MV-4-11 (cell line): ENCODE measurements at regions not wholly inside any gene's neighbourhood (a gene's known extent, or its start where the extent isn't known, plus 50 kb on each side); places are given as distances from the start of the nearest gene placed in this dataset.
"Not testable (repeated sequence)": the region's sequence is repeated elsewhere in the genome, so short reads cannot be mapped to it uniquely, and the experiment has no call there.

Experiments
- DNase-seq: peaks from one replicate; lab custom pipeline; 2025; lab: John Stamatoyannopoulos, UW

DNA sequence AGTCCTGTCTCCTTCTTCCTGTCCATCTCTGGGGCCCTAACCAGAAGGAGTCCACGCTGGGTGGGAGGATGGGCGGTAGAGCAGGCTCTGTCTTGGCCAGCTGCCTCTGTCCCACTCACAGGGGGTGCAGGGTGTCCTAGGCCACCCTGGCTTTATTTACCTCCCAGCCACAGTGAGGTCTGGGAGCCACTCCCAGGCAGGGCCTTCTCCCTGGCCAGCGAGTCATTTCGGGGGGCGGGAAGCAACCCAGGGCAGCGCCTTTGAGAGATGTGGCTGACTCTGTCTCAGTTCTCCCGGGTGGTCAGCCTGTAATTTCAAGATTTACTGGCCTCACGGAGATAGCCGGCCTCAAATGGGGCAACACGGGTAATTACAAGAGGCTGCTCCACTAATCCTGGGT lies 67.4 kb upstream of the PTCH1 start:
- no peak for DNase-seq

DNA sequence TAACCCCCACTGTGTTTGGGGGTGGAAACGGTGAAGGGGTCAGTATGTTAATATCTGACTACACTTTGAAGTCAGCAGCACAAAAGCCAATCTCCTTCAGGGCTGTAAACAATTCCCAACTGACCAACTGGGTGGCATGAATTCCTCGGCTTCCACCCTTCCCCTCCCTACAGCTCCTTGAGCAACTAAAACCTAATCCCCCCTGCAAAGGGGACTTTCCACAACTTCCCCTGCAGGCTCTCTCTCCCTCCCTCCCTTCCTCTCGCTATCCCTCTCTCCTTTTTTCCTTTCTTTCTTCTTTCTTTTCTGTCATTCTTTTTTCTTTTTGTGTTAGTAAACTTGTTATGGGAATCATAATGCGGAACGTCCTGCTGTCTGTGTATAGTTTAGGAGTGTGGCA lies 65.1 kb upstream of the PTCH1 start:
- DNase-seq: no peak

DNA sequence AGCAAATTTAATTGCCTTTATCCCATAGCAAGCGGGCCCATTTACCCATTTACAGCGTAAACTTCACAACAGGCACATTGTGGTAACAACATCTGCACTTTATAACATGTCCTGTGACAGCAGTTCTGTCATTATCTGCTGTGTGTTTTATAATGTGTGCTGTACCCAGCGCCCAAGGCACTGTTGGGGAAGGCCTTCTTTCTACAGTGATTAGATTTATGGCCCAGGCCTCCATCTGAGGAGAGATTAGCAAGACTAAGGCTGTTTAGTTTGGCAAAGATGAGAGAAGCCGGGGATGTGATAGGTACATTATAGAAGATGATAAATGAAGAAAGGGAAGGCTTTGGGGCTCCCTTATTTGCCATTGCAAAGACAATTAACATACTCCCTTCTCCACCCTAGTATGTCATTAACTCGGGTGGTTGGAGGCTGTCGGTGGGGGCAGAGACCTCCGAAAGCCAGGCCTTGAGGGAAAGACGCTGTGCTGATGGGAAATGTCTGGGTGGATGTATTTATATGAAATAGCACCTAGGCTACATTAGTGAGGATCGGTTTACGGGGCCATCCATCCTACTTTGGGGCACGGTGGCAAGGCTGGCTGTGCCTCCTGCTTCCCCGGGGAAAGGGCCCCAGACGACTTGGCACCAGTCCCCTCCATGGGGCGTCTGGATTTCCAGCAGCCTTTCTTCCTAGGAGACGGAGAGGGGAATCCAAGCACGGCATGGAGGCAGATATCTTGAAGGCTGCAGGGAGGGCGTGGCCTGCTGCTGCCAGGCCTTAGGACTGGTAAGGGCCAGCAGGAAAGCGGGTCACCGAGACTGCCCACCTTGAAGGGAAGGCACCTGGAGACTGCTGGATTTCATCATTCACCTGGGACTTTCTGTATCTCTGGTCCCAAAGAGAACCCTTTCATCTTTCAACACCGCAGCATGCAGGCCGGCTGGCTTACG lies 64.3 kb upstream of the PTCH1 start:
- DNase-seq: no peak

DNA sequence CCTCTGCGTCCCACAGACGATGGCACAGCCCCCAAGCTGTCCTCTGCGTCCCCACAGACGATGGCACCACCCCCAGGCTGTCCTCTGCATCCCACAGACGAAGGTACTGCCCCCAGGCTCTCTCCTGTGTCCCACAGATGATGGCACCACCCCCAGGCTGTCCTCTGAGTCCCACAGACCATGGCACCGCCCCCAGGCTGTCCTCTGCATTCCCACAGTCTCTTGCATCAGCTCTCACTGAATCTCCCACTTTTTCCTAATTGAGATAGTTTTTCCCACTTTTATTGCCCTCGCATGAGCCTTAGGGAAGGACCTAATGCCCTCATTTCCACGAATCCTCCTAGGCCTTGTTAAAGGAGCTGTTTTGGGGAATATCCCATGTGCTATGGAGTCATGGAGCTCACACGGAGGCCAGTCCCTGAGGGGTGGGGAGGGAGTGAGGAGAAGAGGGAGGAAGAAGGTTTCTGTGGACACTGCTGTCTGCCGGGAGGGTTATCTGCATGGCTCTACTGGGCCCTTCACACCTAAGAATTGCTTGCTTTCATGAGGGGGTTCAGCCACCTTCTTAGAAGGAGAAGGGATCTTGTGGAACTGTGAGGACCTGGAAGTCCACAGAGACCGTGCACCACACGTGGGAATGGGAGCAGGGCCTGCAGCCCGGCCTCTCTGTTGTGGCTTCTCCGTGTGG lies 58.2 kb upstream of the PTCH1 start:
- DNase-seq: no peak

DNA sequence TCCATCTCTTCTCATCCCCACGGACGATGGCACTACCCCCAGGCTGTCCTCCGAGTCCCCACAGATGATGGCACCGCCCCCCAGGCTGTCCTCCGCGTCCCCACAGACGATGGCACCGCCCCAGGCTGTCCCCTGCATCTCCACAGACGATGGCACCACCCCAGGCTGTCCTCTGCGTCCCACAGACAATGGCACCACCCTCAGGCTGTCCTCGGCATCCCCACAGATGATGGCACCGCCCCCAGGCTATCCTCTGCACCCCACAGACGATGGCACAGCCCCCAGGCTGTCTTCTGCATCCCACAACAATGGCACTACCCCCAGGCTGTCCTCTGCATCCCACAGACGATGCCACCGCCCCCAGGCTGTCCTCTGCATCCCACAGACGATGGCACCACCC lies 57.4 kb upstream of the PTCH1 start:
- no peak for DNase-seq

DNA sequence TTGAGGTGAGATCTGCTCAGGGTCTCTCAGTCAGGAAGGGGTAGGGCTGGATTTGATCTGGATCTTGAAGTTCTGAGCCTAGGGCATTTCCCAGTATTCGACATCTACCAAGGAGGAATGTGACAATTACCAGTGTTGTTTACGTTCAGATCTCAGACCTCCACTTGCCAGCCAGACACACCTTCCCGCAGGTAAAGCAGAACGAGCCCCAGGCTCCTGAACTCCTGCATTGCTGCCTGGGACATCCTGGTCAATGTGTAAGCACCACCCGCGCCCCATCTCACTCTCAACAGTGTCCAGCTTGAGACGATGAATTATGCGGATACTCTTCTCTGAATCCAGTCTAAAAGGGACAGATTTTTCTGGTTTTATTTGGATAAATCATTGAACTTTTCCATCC lies 56.7 kb upstream of the PTCH1 start:
- no peak for DNase-seq

DNA sequence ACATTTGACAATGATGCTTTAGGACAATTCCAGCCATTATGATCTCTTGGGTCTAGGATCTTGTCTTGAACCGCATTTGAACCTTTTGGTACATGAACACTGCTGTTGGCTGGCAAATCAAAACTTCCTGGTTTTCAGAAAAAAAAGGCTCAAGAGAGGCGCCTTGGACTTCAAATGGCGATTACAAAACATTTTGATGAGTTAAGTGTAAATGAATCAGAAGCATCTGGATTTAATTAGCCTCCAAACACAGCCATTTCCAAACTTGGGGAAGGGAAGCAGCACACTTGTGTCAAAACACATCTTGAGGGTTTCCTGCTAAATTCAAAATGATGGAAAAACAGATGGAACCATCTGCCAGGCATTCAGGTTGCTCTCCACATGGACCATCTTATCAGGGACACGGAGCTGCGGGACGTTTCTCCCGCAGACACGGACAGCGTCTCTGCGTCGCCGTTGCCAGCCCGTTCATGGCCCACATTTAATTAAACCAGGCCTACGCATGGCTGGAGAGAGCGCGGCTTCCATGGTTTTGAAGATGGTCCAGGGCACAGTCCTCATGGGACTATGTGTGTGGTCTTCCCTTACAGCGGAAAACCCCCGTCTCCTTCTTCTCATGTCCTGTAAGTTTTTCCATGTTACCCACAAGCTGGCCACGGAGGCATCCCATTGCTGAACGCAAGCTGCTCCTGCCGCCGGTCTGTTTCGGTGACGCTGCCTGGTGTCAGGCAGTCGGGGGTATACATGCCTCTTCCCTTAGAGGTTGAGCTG lies 55.8 kb upstream of the PTCH1 start:
- DNase-seq: no peak

DNA sequence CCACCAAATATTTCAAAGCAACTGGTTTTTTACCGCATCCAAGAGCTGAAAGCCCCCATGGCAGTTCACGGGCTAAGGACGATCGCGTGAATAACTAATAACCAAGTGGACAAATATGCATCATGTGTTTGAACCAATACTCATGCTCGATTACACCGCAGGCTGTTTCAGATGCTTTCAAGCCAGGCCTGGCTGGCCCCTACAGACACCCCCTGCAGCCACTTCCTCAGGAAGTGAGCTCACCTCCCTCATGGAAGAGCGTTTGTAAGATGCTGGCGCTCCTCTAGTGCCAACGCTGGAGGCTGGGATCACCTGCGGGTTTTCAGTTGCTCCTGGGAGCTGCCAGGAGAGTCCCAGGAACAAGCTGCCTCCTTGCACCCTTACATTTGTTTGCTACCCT lies 53.9 kb upstream of the PTCH1 start:
- no peak for DNase-seq

DNA sequence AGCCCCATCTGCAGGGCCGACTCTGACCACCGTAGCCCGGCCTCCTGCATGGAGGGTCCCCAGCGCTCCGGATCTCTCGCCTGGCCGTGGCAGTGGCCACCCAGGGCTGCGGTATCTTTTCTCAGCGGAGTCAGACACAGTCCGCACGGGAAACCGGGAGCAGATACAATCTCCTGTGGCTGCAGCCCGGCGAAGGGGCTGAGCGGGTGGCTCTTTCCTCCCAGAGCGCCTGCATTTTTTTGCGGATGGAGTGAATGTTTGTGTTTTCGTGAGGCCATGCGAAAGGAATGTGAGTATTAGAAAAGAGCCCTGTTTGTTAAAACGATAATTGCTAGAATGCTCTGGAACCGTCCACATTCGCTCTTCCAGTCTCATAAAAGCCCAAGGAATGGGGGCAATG lies 53.4 kb upstream of the PTCH1 start:
- no peak for DNase-seq

DNA sequence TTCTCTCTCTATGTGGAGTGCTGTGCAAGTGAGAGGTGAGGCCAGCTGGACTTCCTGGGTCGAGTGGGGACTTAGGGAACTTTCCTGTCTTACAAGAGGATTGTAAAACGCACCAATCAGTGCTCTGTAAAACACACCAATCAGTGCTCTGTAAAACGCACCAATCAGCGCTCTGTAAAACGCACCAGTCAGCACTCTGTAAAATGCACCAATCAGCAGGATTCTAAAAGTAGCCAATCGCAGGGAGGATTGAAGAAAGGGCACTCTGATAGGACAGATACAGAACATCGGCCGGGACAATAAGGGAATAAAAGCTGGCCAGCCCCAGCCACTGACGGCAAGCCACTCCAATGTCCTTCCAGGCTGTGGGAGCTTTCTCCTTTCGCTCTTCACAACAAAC lies 52.0 kb upstream of the PTCH1 start:
- not testable (repeated sequence) for DNase-seq
